ENCODE measurements at regions not wholly inside any gene's neighbourhood (a gene's known extent, or its start where the extent isn't known, plus 50 kb on each side); places are given as distances from the start of the nearest gene placed in this dataset.

DNA sequence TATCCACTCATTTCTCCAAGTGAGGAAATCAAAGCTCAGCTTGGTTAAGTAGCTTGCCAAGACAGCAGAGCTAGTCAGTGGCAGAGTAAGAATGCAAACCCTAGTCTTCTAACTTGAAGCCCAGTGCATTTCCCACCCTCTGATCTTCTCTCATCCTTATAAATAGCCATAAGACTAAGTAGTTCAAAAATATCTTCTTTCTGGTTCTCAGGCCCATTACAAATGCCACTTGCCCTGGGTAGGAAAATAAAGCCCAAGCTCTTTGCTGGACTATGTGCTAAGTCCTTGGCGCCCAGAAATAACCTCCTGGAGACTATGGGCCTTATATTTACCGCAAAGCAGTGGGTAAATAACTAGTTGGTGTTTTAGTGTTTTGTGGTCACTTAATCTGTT is 505.8 kb downstream of the PLPP3 start:
- DNase-seq (ENCODE audit: low read depth) = no peak

DNA sequence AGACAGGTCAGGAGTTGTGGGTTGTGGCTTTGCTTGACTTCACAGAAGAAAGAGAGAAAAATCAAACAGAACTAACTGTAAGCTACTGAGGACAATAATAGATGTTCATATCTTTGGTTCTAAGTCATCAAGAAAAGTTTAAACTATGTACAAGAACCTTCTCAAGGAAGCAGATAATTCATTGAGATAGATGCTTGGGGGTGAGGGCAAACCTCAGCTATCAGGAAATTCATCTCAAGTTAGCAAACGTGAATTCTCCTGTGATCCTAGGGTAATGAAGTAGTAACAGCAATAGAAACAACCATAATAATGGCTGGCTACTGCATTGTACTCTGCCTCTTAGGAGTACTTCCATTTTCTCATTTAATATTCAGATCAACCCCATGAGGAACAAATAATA is 506.2 kb downstream of the PLPP3 start:
- peak; percentile 71 for DNase-seq (ENCODE audit: low read depth)

DNA sequence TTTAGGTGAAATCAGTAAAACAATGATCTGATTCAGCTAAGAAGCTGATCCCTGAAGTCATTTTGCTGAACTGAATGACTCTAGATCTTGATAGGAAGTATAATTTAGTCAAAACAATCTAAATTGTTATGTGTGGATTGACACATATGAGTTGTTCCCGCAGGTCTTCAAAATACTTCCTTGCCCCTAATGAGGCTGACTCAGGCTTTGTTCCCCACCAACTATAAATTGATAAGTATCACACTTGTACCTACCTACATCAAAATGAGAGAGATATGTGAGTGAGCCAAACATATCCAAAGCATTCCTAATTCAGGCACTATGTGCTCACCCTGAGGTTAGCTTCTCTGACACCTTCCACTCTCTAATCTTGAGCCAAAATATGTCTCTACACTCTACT is 507.1 kb downstream of the PLPP3 start:
- DNase-seq (ENCODE audit: low read depth) = no peak

DNA sequence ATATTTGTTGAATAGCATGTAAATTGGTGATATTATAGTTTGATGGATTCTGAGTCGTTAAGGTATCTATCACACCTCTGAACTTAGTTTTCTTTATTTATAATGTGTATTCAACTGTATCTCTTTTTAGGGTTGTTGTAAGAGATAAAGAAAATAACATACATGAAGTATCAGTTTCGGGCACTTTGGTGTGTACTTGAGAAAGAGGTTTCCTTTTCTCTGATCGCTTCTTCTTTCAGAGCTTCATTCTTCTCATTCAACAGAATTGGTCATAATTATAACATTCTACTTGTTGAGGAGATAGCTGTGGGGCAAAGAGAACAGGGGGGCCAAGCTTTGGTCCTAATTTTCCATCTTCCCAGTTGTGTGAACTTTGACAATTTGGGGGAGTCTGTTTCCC is 508.0 kb downstream of the PLPP3 start:
- no peak for DNase-seq (ENCODE audit: low read depth)

DNA sequence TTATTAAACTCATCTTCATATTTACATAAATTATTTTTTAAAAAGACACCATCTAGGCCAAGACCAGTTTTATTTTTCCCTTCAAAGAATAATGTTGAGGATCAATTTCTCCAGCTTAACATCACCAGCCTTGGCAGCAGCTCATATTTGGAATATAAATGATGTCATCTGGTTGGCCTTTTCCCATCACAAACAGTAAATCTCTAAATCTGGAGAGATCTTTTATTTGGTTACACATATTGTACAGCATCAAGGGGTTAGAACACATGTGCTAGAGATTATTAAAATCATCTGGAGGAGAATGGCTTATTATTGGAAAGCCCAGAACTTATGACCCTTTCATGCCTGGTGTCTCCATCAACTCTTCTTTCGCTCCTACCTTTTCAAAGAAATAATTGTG is 508.8 kb downstream of the PLPP3 start:
- peak; percentile 80 for DNase-seq (ENCODE audit: low read depth)

DNA sequence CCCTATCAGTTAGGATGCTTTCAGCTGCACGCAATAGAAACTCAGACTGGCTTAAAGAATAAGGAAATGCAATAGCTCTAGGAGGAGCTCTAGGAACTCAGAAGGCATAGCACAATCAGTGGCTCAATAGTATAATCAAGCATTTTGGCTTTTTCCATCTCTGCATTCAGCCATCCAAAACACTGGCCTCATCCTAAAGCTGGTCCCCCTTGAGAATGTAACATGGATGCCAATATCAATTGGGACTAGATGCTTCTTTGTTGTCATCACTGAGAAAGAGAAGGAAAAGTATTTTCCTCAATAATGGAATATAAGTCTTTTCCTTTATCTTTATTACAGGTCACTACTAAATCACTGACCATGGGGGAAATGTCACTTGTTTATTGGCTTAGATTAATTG is 509.5 kb downstream of the PLPP3 start:
- DNase-seq (ENCODE audit: low read depth) = no peak

DNA sequence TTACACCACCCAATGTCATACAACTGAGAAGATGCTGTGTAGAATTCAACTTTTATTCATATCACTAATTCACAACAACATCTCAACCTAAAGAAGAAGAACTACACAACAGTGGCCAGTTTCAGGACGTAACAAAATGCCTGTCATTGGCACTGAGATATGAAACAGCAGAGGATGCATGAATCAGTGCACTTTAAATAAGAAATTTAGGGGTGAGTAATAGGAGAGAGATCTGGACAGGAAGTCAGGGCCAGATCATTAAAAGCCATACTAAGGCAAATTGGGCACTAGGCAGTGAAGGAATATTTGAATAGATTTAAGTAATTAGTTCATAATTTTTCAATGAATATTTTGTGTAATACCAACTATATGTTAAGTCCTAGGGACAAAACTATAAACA is 510.5 kb downstream of the PLPP3 start:
- peak; percentile 81 for DNase-seq (ENCODE audit: low read depth)

DNA sequence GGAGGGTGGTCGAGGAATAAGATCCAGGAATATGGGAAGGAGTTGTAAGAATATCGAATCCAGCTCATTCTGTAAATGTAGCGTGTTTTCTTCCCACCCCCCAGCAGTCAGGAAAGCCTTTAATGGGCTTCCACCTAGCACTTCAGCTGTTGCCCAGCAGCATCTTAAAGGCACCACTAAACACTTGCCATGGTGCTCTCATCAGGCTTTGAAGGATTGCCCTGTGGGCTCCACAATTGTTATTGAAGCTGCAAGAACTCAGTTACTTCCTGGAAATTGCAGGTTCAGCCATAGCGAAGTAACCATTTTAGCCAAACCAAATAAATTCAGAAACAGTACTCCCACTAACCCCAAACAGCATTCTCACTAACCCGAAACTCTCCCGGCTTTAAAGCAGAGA is 511.2 kb downstream of the PLPP3 start:
- DNase-seq (ENCODE audit: low read depth) = no peak

DNA sequence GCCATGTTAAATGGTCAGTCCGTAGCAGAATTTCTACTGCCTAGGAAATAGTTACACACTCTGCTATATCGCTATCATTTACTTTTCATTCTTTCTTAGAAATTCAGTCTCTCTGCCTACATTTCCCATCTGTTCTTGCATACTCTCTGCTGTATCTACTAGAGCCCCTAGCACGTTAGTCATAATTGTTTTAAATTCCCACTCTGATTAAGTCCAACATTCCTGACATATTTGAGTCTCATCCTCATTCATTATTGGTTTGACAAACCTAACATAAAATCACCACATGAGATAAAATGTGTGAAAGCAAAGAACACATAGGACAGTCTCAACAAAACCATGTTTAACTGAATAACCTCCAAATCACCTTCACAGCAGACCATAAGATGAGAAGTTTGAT is 513.6 kb downstream of the PLPP3 start:
- DNase-seq (ENCODE audit: low read depth) = peak; percentile 90

DNA sequence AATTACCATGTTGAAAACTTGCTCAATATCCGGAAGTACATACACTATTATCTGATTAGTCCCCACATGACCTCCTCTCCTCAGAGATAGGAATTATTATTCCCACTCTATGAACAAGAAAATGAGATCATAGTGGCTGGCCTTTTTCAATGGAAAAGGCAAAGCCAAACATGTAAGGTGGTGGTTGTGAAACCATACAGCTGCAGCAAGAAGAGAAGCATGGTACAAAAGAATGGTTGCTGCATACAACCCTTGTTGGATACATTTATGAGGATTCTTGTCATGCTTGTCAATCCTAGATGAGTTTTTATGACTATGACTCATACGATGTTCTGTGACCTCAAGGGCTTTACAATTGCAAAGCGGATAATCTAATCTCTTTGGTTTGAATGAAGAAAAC is 514.7 kb downstream of the PLPP3 start:
- DNase-seq (ENCODE audit: low read depth) = peak; percentile 95

DNA sequence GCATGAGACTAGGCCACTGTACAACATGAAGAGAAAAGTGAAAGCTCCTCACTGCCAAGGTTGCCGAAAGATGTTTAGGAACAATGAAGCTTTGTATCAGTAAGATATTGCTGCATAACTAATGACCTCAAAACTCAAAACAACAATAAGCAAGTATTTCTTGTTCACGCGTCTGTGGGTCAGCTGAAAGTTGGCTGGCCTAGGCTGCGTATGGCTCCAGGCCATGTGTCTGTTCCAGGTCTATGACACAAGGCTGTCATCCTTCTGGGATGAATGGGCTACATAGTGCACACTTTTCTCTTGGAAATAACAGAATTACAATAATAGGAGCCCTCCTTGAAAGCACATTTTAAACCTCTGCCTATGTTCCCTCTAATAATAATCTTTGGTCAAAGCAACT is 515.9 kb downstream of the PLPP3 start:
- no peak for DNase-seq (ENCODE audit: low read depth)

DNA sequence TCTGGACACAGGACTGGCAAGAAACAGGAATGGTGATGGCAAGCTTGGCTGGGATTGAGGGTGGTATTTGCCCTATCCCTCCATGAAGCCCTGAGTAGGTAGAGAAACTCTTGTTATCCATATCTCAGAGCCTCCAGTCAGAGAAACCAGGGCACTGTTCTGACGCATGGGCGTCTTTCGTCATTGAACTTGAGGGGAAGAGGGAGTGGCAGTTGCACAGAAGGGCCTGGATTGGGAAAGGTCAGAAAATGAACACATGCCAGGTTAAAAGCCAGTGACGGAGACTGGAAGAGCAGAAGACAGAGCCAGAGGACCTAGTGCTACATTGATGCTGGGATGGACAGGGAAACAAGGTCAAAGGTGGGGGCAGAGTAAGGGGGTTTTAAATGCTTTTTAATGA is 516.7 kb downstream of the PLPP3 start:
- no peak for DNase-seq (ENCODE audit: low read depth)

DNA sequence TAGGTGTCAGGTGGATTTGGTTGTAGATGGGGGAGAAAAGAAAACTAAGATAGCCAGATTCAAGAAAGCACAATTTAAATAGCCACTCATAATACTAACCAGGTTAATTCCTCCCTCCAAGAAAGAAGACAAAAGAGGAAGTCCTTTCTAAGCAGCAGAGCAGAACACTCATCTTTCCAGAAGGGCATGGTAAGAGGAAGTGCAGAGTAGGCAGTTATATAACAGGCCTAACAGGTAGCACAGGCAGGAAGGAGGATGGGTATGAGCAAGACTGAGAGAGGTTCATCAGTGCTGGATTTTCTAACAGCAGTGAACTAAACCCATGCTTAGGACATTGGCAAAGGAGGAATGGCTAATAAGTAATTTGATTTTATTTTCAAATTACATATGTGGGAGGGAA is 517.5 kb downstream of the PLPP3 start:
- DNase-seq (ENCODE audit: low read depth) = no peak

DNA sequence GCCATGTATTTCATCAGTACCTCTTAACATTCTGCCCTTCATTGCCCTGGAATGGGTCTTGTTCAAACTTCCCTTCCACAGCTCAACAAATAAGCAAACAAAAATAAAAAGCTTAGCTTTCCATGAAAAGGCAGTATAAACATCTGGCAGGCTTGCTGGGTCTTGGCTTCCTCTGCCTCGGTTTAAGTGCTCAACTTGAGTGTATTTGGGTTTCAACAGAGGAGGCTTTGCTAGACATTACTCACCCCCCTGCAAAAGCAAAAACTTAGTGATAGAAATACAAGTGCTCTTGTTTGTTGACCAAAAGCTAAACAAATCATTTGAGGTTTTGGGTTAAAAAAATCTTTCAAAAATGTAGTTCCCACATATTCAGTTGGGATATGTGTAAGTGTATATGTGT is 518.5 kb downstream of the PLPP3 start:
- DNase-seq (ENCODE audit: low read depth) = peak; percentile 44

DNA sequence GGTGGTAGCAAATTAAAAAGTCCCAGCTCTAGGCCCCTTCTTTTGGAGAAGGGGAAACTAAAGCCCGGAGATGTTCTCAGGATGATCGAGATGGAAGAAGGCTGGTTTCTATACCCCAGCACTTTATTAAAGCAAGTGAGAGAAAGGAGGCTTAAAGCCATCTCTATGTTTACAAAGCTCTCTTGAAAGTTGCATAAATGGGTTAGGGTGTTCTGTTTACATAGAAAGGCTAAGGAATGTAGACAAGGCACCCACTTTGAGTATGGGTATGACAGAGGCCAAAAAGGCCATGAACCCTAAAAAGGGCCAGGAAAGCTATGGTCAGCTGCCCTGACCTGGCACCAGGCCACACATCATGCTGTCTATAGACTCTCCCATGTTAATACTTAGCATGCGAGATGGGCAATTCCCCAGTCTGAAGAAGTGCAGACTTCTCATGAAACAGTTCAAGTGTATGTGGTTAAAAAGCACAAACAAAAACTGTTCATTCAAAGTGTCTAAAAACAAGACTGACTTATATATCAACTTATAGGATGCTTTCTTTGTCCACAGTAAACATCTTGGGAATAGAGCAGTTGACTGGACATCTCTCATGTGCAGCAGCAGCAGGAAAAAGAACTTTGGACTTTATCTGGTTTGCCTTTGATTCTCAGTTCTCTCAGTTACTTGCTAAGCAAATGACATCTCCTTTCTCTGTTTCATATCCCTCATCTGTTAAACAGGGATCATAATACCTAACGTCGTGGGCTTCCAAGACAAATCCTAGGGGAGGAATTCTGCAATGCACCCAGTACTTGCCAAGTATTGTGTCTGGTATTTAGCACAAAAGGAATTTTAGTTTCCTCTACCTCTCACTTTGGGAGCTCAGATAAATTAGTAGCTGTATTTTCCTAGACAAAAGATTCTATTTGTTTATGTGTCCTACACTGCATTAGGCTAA is 521.6 kb downstream of the PLPP3 start:
- no peak for DNase-seq (ENCODE audit: low read depth)

DNA sequence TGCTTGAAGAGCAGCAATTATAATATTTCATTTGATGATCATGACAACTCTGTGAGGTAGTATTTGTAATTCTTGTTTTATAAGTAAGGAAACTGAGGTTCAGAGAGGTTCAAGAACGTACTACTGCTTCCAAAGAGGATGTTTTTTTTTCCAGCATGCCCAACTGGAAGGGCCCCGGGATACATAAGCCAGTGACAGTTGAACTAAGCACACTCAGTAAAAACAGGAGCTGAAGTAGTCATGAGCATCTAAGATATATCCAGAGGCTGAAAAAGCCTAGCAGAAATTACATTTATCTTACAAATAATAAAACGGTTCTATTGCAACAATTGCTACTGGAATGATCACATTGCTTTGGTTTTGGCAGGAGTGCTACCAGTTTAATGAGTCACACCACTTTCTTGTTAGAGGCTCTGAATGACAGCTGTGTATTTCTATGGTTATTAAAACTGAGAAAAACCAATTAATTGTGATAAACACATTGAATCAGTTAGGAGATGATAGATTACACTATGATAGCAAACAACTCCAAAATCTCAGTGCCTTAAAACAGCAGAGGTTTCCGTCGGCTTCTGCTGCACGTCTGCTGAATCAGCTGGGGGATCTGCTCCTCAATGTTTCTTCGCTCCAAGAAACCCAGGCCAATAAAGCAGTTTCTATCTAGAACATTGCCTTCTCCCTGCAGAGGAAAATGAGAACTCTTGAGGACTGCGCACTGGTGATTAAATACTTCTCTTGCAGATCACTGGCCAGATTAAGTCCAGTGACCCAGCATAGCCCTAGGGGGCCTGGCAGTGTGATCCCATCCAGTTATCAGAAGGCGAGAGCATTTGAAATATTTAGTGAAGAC is 522.7 kb downstream of the PLPP3 start:
- peak; percentile 75 for DNase-seq (ENCODE audit: low read depth)

DNA sequence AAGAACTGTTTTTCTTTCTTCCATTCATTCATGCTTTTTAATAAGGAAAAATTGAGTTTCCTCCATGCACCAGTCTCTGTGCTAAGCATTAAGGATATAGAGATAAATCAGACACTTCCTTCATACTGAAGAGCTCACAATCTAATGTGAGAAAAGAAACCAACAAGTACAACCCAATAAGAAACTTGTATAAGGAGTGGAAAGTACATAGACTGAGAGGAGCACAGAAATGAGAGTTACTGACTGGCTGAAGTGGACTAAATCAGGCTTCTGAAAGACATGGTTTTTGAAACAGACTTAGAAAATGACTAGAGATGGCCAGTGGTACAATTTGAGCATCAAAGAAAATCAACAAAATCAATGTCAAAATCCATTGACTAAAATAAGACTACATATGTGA is 524.4 kb downstream of the PLPP3 start:
- no peak for DNase-seq (ENCODE audit: low read depth)

DNA sequence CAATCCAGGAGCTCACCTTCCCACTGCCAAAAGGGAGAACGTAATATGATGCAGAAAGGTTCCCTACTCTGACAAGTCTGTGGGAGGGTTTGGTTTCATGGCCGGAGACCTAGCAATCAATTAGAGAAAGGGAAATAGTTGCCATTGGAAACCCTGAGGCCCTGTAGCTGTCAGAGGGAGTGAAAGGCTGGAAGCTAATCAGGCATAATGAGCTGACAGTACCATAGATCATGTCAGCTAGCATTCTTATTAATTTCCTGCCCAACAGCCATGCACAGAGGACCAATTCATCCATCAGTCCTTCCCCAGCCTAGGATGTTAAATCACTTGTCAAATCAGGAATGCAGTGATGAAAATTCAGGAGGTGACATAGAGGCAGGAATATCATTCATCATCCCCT is 527.3 kb downstream of the PLPP3 start:
- no peak for DNase-seq (ENCODE audit: low read depth)

DNA sequence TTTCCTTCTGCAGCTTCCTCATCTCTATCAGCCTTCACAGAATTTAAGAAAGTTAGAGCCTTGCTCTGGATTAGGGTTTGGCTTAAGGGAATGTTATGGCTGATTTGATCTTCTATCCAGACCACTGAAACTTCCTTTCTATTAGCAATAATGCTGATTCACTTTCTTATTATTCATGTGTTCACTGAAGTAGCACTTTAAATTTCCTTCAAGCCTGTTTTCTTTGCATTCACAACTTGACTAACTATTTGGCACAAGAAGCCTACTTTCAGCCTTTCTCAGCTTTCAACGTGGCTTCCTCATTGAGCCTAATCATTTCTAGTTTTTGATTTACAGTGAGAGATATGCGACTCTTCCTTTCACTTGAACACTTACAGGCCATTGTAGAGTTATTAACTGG is 528.5 kb downstream of the PLPP3 start:
- DNase-seq (ENCODE audit: low read depth) = no peak

DNA sequence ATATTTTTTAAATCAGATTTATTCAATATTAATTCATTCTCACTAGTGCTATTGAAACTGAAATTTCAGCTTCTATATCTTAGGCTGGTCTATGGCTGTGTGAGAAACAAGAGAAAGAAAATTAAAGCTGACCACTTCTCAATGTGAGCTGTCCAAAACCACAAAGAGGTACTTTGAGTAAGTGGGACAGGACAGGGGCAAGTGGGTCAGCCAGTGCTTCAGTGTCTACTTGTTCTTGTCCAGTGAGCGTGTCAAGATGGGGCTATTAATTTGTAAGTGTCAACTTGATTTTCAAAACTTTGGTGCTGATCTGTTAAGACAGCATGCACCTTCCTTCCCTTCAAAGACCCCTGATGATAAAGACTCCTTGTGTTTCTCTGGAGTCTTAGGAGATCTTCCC is 533.9 kb downstream of the PLPP3 start:
- no peak for DNase-seq (ENCODE audit: low read depth)

DNA sequence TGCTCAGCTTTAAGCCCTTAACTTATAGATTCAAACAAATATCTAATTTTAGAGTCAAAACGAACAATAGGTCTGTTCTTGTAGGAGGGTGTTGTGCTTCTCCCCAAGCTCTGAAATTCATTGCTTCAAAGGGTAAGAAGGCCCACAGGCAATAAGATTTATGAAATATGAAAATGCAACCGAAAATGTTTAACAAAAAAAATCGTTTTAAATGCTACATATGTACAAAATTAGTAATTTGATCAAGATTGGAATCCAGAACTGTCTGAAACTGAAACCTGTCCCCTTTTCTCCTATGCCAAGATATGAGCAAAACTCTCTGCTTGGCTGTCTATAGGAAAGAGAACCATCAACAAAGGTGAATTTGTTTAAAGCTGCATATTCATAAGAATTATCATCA is 534.3 kb downstream of the PLPP3 start:
- DNase-seq (ENCODE audit: low read depth) = no peak

DNA sequence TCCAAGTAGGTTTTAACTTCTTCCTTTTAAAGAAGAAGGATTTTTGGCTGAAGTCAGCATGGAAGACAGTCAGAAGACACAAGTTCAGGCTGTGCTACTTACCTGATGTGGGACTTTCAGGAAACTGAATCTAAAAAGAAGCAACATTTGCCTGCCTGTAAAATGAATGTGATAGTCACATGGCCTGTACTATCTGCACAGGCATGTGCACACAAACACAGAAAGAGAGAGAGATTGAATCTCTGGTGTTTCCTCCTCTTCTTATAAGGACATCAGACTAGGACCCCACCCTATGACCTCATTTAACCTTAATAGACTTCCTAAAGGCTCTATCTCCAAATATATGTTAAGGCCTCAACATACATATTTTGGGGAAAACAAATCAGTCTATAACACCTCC is 542.9 kb downstream of the PLPP3 start:
- no peak for DNase-seq (ENCODE audit: low read depth)

DNA sequence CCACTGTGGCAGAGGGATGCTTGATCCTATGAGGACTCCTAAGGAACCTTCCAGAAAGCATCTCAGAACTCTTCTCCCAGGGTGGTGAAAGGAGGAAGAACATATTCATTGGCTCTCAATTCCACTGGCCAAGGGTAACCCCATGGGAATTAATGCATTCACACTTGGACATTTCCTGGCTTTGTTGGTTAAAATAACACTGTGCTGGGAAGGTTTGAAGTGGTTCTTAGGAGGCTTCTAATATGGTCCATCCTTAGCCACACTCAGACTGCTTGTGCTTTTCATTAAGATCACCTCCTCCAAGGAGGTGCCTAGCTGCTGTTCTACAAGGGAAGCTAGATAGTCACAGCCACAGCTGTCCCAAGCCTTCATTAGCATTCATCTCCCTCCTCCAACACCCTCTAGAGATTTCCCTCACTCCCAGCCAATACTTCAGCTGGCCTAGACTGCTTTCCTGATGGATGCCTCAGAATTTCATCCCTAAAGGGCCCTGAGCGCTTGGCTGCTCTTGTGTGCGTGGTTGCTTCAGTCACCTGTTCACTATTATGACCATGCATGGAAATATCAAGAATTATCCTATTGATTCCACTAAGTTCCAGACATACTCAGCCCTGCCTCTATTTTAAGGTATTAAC is 544.4 kb downstream of the PLPP3 start:
- DNase-seq (ENCODE audit: low read depth) = no peak

Measured in EH (cell line).